Heart left ventricle (tissue), 13 donors: ENCODE measurements at regions not wholly inside any gene's neighbourhood (a gene's known extent, or its start where the extent isn't known, plus 50 kb on each side); places are given as distances from the start of the nearest gene placed in this dataset.

Experiments used
- POLR2A ChIP-seq, 2 donors: fragments of 450-650 bp; IDR thresholded peaks; one replicate each; pipeline ENCODE4 v1.6.1; 2017; ENCODE audit warnings: antibody characterized with exemption in 2 of 2, mild to moderate bottlenecking in 2 of 2, moderate library complexity in 2 of 2
- TF ChIP-seq, protein P1 (sequence below), 12 donors: fragments of 200-600 bp; sonication (generic) in 4 of 12; IDR thresholded peaks; one replicate each; pipeline versions ENCODE4 v1.5.0 to v1.8.0; 2018 to 2022; ENCODE audit warnings: antibody characterized with exemption in 12 of 12, mild to moderate bottlenecking in 5 of 12
- donor health status: ischemic (EF 13 %, LVEDD 7.1; RV severe dilation, severe dysfunction).
- donor health status: DM: no; HTN: yes; CAD: no.
- donor health status: DM: no; HTN: no; CAD: no.
- donor health status: ischemic (EF 25% LVEDD 6.9; RV normal size, moderate dysfunction).
- donor health status: ischemic (EF 25% LVEDD 5.7; RV mildly dilated, moderate dysfunction).
- donor health status: ischemic (EF 35%, LVEDD 5.7; RV mildly dilated, moderate dysfunction).
- donor health status: nonischemic (EF 11% LVEDD 7.7; RV severe dilation, severe dysfunction).
- donor health status: DM: yes; HTN: yes; CAD: no.
- donor health status: PGD.
- donor health status: ischemic (EF 29% LVEDD 5.4; RV normal size, mild dysfunction).
- donor health status: nonischemic (EF 23%, LVEDD 6.1; RV moderate dilation, normal function).

- TF ChIP-seq, protein P1, sequence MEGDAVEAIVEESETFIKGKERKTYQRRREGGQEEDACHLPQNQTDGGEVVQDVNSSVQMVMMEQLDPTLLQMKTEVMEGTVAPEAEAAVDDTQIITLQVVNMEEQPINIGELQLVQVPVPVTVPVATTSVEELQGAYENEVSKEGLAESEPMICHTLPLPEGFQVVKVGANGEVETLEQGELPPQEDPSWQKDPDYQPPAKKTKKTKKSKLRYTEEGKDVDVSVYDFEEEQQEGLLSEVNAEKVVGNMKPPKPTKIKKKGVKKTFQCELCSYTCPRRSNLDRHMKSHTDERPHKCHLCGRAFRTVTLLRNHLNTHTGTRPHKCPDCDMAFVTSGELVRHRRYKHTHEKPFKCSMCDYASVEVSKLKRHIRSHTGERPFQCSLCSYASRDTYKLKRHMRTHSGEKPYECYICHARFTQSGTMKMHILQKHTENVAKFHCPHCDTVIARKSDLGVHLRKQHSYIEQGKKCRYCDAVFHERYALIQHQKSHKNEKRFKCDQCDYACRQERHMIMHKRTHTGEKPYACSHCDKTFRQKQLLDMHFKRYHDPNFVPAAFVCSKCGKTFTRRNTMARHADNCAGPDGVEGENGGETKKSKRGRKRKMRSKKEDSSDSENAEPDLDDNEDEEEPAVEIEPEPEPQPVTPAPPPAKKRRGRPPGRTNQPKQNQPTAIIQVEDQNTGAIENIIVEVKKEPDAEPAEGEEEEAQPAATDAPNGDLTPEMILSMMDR (IDR thresholded peaks at IDR 0.05), result no peak
- TF ChIP-seq POLR2A (IDR thresholded peaks at IDR 0.05), result no peak
Measured at GRCh38 chr16:59341368-59341767, 607.3 kb upstream of the GOT2 start.
